ENCODE measurements at regions not wholly inside any gene's neighbourhood (a gene's known extent, or its start where the extent isn't known, plus 50 kb on each side); places are given as distances from the start of the nearest gene placed in this dataset.

- TF ChIP-seq CTCF (IDR thresholded peaks at IDR 0.05) (no peak), POLR2A (IDR thresholded peaks at IDR 0.05) (no peak)
These were observed 318.8 kb upstream of the NEGR1 start for GRCh38 chr1:72601035-72601674.

Data from adrenal gland (tissue), 5 donors.